ENCODE measurements at regions not wholly inside any gene's neighbourhood (a gene's known extent, or its start where the extent isn't known, plus 50 kb on each side); places are given as distances from the start of the nearest gene placed in this dataset.

DNA sequence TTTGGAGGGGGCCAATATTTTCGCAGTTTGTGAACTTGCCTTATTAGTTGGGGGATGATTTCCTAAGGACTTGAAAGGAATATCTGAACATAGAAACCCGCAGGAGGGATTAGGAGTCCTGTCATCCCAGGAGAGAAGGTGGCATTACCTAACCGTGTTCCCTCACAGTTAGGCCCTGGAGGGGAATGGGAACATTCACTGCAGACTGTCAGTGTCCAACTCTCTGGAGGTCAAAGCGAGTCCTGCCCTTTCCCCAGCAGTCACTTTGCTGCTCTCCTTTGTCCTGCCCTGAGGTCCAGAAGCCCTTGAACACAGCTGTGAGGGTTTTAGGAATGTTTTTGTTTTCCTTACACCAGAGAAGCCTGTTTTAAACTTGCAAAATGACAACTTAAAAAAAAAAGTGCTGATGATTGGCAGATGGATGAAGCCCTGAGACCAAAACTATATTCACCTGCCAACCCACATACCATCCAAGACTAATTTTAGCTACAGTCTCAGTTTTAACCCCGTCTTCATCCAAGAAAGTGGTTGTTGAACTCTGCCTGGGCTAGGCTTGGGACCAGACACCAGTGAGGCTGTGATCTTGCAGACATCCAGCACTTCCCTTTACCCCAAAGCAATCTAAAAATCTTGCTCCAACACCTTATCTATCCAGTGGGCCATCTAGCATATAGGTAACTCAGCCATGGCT lies 90.5 kb upstream of the MEX3C start:
- DNase-seq (ENCODE audit: low spot score) = no peak
- Histone ChIP-seq H3K4me1 (replicated peaks) (no peaks in the 10 kb centered on the region), H3K9me3 (no peaks in the 10 kb centered on the region), H3K4me3 (no peak overlapping the region), H3K27me3 (replicated peaks; ENCODE audit: insufficient read depth) (no peaks in the 10 kb centered on the region), H3K36me3 (no peaks in the 10 kb centered on the region), H3K27ac (no peak overlapping the region)
- TF ChIP-seq POLR2AphosphoS5 (IDR thresholded peaks at IDR 0.05) = no peak
- TF ChIP-seq POLR2A (IDR thresholded peaks at IDR 0.05) = no peak
- TF ChIP-seq, protein P1, sequence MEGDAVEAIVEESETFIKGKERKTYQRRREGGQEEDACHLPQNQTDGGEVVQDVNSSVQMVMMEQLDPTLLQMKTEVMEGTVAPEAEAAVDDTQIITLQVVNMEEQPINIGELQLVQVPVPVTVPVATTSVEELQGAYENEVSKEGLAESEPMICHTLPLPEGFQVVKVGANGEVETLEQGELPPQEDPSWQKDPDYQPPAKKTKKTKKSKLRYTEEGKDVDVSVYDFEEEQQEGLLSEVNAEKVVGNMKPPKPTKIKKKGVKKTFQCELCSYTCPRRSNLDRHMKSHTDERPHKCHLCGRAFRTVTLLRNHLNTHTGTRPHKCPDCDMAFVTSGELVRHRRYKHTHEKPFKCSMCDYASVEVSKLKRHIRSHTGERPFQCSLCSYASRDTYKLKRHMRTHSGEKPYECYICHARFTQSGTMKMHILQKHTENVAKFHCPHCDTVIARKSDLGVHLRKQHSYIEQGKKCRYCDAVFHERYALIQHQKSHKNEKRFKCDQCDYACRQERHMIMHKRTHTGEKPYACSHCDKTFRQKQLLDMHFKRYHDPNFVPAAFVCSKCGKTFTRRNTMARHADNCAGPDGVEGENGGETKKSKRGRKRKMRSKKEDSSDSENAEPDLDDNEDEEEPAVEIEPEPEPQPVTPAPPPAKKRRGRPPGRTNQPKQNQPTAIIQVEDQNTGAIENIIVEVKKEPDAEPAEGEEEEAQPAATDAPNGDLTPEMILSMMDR (IDR thresholded peaks at IDR 0.05) = no peak
- intact Hi-C loops (cut with DNase I) = no loop called here
- WGBS = 89% methylated on average over 5 of the region's 5 CpGs

DNA sequence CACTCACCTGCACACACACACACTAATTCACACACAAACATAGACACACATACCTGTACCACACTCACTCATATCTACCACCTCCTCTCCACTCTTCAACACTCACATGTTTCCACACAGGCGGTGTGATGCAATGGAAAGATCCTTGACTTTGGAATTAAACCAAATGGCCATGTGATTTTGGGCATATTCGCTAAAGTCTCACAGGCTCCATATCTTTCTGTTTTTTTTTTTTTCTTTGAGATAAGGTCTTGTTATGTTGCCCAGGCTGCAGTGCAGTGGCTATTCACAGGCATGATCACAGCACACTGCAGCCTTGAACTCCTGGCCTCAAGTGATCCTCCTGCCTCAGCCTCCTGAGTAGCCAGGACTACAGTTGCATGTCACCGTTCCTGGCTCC lies 91.1 kb upstream of the MEX3C start:
- Histone ChIP-seq H3K4me1 (replicated peaks) (no peaks in the 10 kb centered on the region), H3K36me3 (no peaks in the 10 kb centered on the region), H3K4me3 (no peak overlapping the region), H3K27ac (no peak overlapping the region), H3K27me3 (replicated peaks; ENCODE audit: insufficient read depth) (no peaks in the 10 kb centered on the region), H3K9me3 (no peaks in the 10 kb centered on the region)
- DNase-seq (ENCODE audit: low spot score) = no peak
- intact Hi-C loops (cut with DNase I) = no loop called here
- 88% methylated on average over 3 of the region's 3 CpGs for whole genome bisulfite sequencing
- no peak for TF ChIP-seq POLR2AphosphoS5 (IDR thresholded peaks at IDR 0.05)
- TF ChIP-seq, protein P1 (IDR thresholded peaks at IDR 0.05) = no peak
- no peak for TF ChIP-seq POLR2A (IDR thresholded peaks at IDR 0.05)

DNA sequence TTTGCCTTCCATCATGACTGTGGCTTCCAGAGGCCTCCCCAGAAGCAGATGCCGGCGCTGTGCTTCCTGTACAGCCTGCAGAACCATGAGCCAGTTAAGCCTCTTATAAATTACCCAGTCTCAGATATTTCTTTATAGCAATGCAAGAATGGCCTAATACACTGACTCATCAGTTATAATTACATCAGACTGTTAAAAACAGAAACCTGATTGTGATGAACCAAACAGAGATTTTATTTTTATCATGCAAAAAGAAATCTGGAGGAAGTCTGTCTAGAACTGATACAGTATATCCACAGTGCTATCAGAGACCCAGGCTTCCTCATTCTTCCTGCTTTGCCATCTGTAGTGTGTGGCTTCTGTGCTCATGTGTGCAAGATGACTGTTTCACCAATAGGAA lies 93.4 kb upstream of the MEX3C start:
- DNase-seq (ENCODE audit: low spot score) = no peak
- TF ChIP-seq POLR2A (IDR thresholded peaks at IDR 0.05) = no peak
- no peak for TF ChIP-seq POLR2AphosphoS5 (IDR thresholded peaks at IDR 0.05)
- TF ChIP-seq, protein P1 (IDR thresholded peaks at IDR 0.05) = no peak
- intact Hi-C loops (cut with DNase I) = no loop called here
- Histone ChIP-seq H3K4me1 (replicated peaks) (no peaks in the 10 kb centered on the region), H3K27ac (no peak overlapping the region), H3K4me3 (no peak overlapping the region), H3K27me3 (replicated peaks; ENCODE audit: insufficient read depth) (no peaks in the 10 kb centered on the region), H3K9me3 (no peaks in the 10 kb centered on the region), H3K36me3 (no peaks in the 10 kb centered on the region)
- WGBS = 93% methylated on average over 2 of the region's 2 CpGs

DNA sequence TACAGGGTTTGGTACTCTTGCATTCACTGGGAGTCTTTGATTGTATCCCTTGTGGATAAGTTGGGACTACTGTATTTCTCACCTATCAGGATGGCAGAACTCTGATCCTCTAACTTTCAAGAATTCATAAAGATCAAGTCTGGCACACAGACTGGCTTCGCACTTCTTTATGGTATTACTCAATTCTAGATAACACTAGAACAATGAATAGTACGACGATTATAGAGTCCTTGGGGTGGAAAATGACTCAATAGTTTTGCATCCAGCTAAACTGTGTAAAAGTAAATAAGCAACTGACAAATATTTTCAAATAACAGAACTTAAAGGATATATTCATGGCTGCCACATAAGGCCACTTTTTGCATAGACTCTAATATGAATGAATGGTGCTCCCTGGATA lies 103.4 kb upstream of the MEX3C start:
- Histone ChIP-seq H3K9me3 (no peaks in the 10 kb centered on the region), H3K27me3 (replicated peaks; ENCODE audit: insufficient read depth) (no peaks in the 10 kb centered on the region), H3K27ac (no peak overlapping the region), H3K36me3 (no peaks in the 10 kb centered on the region), H3K4me1 (replicated peaks) (no peaks in the 10 kb centered on the region), H3K4me3 (no peak overlapping the region)
- no peak for DNase-seq (ENCODE audit: low spot score)
- WGBS = 85% methylated on average over 3 of the region's 3 CpGs
- TF ChIP-seq, protein P1 (IDR thresholded peaks at IDR 0.05) = no peak
- TF ChIP-seq POLR2A (IDR thresholded peaks at IDR 0.05) (no peak), POLR2AphosphoS5 (IDR thresholded peaks at IDR 0.05) (no peak)
- intact Hi-C loops (cut with DNase I) = no loop called here

DNA sequence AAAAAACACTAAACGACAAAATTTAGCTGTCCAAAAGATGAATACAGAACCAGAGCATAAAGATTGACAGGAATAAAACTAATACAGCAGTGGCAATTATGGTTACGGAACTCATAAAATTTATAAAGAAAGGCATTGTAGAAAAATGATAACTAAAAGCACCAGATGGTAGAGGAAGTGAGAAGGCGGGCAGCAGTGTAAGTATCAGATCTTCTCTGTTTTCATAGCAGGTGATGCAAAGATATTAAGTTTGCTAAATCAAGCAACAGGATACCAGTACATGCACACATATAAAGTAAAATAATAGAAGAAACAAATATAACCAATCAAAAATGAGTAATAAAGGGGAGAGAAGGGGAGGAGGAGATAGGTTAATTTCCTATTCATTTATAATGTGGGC lies 103.9 kb upstream of the MEX3C start:
- intact Hi-C loops (cut with DNase I) = no loop called here
- no peak overlapping the region for H3K4me3 ChIP-seq
- H3K9me3 ChIP-seq = no peaks in the 10 kb centered on the region
- no peak overlapping the region for H3K27ac ChIP-seq
- no peaks in the 10 kb centered on the region for H3K4me1 ChIP-seq (replicated peaks)
- no peak for TF ChIP-seq POLR2AphosphoS5 (IDR thresholded peaks at IDR 0.05)
- TF ChIP-seq, protein P1 (IDR thresholded peaks at IDR 0.05) = no peak
- no peak for TF ChIP-seq POLR2A (IDR thresholded peaks at IDR 0.05)
- DNase-seq (ENCODE audit: low spot score) = no peak
- 71% methylated on average over 3 of the region's 3 CpGs for WGBS
- no peaks in the 10 kb centered on the region for H3K36me3 ChIP-seq
- H3K27me3 ChIP-seq (replicated peaks; ENCODE audit: insufficient read depth) = no peaks in the 10 kb centered on the region
